NCI-H2227 treated with DMSO at 0.1 percent for 48 hours (cell line): ENCODE measurements at regions not wholly inside any gene's neighbourhood (a gene's known extent, or its start where the extent isn't known, plus 50 kb on each side); places are given as distances from the start of the nearest gene placed in this dataset.
A peak's percentile ranks its signal among the peaks of the same experiment; 100 is the strongest.

Experiments used
- DNase-seq: peaks from one replicate; lab custom pipeline; 2025; lab: John Stamatoyannopoulos, UW

GRCh38 chr4:56240554-56241174, 146.6 kb downstream of the AASDH start:
- peak; percentile 67 for DNase-seq

DNA sequence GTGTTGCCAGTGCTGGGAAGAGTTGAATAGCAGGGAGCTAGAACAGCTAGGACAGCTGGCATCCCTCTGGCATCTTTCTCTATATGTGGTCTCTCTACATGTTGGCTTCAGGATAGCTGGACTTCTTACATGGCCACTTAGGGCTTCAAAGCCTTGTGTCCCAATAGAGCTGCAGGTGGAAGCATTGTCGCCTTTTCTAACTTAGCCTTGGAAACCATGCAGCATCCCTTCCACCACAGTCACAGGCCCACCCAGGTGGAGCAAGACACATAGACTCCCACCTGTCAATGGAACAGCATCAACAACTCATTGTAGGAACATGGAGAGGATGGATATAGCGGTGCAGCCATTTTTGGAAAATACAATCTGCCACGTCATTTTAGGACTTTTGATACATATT, 149.0 kb downstream of the AASDH start:
- no peak for DNase-seq

- no peak for DNase-seq
These were observed 151.6 kb downstream of the AASDH start for GRCh38 chr4:56235725-56236124.

DNA sequence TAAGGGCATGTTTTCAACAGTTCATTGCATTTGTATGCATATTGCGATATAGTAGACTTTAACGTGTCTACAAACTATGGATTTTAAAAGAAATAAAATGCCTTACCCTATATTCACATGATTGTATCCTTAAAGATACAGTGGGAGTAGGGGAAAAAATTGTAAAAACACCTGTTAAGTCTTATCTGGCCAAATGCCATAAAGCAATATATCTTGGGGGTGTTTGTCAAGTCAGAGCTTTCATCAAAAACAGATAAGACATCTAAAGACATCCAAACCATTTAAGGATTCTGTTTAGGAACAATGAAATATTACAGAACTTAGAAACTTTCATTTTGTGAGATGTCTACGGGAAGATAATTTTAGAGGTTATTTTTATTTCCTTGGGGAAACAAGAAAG, 152.3 kb downstream of the AASDH start:
- DNase-seq: no peak

GRCh38 chr4:56234098-56234497, 153.2 kb downstream of the AASDH start:
- no peak for DNase-seq

DNA sequence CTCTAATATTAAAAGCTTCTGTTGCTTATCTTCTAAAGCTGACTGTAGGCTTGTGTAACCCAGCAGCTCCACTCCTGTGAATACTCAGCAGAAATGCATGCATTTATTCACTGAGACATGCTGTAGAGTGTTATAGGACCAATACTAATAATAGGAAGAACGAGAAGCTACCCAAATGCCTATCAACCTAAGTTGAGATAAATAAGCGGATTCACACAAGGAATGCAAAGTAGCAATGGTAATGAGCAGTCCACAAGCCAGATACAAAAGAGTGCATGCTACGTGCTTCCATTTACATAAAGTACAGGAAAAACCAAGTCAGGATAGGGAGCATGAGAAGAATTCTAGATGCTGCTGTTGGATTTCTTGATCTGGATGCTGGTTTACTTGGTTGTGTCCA, 155.9 kb downstream of the AASDH start:
- no peak for DNase-seq

DNA sequence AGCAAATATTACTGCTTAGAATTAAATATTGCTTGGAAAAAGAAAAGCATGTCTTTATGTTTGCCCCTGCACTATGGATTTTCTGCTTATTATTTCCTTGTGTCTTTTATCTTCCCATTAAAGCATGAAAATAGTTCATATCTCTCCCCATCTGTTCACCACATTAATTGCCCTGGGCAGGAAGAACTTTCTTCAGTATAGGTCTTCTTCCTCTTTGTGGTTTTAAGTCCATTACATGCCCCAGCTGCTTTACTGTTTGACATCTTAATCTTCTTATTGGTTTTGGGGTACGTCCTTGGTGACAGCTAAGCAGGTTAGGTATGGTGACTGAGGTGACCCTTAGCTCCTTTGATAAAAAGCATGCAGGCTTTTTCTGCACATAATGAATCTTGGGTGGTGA, 157.3 kb downstream of the AASDH start:
- no peak for DNase-seq

GRCh38 chr4:56227301-56227835, 159.9 kb downstream of the AASDH start:
- DNase-seq: no peak

DNA sequence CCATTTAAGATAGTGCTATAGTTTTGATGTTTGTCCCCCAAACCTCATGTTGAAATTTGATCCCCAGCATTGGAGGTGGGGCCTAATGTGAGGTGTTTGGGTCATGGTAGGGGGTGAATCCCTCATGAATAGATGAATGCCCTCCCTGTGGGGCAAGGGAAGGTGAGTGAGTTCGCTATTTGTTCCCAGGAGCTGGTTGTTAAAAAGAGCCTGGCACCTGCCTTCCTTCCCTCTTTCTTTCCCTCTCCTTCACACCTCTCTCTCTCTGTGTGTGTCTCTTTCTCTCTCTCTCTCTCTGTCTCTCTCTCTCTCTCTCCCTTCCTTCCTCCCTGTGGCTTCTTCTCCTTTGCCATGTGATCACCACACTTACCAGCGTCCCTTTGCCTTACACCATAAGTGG, 160.7 kb downstream of the AASDH start:
- no peak for DNase-seq

GRCh38 chr4:56224641-56225040, 162.7 kb downstream of the AASDH start:
- DNase-seq: no peak

DNA sequence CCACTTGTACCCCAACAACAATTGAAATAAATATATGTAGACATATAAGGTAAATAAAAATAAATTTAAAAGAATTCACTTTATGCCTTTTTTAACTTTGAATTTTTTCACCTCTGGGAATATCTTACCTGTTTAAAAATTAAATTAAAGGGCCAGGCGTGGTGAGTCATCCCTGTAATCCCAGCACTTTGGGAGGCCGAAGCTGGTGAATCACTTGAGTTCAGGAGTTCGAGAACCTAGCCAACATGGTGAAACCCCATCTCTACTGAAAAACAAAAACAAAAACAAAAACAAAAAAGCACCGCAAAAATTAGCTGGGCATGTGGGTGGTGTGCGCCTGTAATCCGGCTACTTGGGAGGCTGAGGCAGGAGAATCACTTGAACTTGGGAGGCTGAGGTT, 164.8 kb downstream of the AASDH start:
- no peak for DNase-seq

DNA sequence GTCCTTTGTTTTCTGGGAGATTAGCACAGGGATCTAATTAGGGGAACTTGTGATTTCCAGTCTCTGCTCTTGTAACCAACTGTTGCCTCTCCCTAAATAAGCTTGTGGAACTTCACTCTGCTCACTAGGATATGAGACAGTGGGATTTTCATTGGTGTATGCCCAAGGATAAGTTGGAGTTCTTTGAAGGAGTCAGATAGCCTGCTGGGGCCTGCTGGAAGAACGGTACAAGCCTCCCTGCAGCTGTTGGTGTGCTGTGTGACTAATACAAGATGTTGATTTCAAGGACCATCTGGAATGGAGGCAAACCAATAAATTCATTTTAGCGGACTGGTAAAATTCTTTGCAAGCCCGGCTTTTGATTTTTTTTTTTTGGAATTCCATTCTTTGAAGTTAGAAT, 167.0 kb downstream of the AASDH start:
- no peak for DNase-seq

GRCh38 chr4:56219447-56219846, 167.8 kb downstream of the AASDH start:
- no peak for DNase-seq

DNA sequence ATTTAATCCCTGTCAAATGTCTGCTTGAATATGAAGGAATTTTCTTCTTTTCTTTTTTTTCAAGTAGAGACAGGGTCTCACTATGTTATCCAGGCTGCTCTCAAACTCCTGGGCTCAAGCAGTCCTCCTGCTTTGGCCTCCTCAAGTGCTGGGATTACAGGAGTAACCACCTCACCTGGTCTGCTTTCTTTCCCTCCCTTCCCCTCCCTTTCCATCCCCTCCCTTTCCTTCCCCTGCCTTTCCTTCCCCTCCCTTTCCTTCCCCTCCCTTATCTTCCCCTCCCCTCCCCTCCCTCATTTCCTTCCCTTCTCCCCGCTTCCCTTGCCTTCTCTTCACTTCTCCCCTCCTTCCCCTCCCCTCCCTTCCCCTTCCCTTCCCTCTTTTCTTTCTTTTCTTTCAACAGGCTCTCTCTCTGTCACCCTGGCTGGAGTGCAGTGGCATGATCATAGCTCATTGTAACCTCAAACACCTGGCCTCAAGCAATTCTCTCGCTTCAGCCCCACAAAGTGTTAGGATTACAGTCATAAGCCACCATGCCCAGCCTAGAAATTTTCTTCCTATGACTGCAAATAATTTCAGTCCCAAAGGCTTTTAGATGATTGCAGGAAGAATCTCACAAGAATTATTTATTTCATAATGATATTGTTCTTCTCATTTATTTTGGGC, 168.9 kb downstream of the AASDH start:
- no peak for DNase-seq

- DNase-seq: no peak
These were observed 169.9 kb downstream of the AASDH start for GRCh38 chr4:56217343-56217890.

GRCh38 chr4:56215901-56216300, 171.4 kb downstream of the AASDH start:
- DNase-seq: peak; percentile 83

DNA sequence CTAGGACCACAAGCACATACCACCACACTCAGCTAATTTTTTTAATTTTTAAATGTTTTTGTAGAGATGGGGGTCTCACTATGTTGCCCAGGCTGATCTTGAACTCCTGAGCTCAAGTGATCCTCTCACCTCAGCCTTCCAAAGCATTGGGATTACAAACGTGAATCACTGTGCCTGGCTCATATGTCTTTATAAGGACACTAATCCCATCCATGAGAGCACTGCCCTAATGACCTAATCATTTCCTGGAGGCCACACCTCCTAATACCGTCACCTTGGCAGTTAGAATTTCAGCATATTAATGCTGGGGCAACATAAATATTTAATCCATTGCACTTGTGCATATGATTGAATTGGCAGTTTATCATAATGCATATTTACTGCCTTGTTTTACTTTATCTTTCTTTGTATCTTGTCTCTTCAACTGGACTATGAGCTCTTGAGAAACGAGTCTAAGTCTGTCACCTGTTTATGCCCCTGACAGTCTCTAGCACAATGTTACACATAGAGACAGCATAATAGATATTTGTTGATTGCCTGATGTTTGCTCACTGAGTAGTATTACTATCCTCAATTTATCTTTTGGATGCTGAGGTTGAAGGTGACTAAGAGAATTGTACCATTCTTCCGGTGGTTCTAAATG, 172.0 kb downstream of the AASDH start:
- no peak for DNase-seq

DNA sequence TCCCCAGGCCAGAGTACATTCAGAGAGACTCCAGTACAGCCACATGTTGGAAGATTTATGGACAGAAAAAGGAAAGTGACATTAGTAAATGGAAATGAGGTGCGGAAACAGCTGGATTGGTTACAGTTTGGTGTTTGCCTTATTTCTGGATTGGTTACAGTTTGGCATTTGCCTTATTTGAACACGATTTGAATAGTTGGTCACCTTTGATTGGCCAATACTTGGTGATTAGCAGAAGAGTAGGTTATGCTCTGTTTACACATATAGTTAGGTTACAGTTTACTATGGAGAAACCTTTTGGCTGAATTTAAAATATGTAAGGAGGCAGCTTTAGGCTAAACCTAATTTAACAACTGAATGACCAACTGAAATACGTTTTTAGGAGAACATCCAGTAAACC, 173.7 kb downstream of the AASDH start:
- DNase-seq: no peak

GRCh38 chr4:56212774-56213173, 174.5 kb downstream of the AASDH start:
- no peak for DNase-seq

DNA sequence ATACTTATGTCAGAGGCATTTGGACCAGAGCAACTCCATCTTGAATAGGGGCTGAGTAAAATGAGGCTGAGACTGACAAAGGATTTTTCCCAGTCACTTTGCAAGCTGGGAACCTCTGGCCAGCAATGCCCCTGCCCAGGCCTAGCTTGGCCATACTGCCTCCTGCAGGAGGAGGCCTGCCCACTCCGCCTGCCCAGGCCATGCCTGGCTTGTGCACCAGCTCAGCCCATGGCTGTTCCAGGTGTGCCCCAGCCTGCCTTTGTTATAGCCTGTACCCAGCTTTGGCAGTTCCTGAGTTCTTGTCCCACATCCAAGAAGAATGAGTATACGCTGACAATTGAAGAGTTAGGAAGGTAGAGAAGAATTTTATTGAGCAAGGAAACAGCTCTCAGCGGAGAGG, 176.1 kb downstream of the AASDH start:
- no peak for DNase-seq

- DNase-seq: no peak
These were observed 176.9 kb downstream of the AASDH start for GRCh38 chr4:56210397-56210796.

- no peak for DNase-seq
These were observed 177.5 kb downstream of the AASDH start for GRCh38 chr4:56209767-56210166.

- DNase-seq: no peak
These were observed 179.2 kb downstream of the AASDH start for GRCh38 chr4:56208103-56208502.
